HG03159 (cell line): ENCODE measurements at regions not wholly inside any gene's neighbourhood (a gene's known extent, or its start where the extent isn't known, plus 50 kb on each side); places are given as distances from the start of the nearest gene placed in this dataset.

Experiments used
- ATAC-seq: cut with Tn5 transposase; IDR thresholded peaks from one replicate; pipeline ENCODE4 v1.9.1; 2021; ENCODE audit warnings: mild to moderate bottlenecking, moderate library complexity; ENCODE audit not compliant: unreplicated experiment

DNA sequence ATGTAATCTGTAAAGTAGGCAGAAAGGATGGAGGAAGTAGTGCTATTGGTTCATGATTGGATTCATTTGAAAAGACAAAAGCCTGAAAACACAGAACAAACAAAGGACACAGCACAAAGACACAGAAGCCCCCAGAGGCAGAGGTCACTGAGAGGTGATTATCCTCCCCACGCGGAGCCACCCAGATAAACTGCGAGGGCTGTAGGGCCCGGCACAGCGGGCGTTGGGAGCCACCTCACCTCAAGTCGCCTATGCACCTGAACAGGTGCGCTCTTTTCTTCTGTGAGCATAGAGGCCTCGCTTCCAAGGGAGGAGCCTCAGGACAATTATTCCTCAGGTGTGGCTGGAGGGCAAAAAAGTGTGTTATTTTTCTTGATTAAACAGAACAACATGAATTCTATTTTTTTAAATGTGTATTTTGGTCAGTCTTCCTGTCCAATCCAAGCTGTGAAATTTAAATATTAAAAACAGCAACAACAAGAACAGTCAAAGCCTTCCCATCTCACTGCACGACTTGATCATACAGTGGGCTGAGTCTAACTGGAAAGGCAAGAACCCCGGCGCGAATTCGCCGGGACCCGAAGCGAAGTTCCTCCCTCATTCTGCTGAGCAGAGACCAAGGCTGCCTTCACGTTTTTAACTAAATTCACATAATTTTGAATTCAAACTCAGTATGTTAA, 205.3 kb downstream of the THBS2 start:
- no peak for ATAC-seq

DNA sequence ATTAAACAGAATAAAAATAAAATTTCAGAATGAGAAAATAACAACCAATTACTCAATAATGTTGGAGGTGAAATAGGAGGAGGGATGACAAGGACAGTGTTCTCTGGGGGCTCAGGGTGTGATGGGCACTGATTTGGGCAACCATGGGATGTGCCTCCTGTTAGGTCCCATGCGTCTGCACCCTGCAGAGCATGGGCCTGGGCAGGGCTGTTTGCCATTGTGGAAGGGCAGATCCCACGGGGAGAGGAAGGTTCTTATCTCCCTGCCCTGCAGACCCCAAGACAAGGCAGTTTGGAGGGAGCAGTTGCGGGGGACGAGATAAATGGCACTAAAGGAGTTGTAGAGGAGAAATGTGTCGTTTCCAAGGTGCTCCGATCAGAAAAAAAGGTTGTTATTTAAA, 206.3 kb downstream of the THBS2 start:
- ATAC-seq, result no peak

DNA sequence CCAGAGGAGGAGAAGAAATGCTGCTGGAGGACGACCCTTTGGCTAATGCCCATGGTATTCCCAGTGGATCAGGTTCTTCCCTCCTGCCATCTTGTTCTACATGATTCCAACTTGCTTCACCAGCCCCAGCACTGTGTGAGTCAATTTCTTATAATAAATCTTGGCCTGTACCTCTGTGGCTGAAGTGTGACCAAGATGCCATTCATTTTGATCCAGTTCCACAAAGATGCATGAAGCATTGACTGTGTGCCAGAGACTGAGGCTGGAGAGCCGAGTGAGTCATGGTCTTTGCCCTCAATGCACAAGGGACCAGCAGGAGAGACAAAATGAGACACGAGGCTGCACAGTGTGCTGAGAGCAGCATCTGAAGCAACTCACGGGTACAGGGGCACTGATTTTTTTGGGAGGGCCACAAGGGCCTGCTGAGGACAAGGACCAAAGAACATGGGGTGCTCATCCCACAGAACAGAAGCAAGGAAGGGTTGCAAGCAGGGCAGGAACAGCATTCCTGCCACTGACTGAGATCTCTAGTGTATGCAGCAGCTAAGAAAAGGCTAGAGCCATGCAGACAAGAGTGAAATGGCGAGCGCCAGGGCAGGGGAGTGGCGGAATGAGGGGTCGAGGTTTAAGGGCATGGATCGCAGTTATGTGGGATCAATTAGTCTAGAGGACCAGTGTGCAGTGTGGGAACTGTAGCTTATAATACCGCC, 207.0 kb downstream of the THBS2 start:
- no peak for ATAC-seq

DNA sequence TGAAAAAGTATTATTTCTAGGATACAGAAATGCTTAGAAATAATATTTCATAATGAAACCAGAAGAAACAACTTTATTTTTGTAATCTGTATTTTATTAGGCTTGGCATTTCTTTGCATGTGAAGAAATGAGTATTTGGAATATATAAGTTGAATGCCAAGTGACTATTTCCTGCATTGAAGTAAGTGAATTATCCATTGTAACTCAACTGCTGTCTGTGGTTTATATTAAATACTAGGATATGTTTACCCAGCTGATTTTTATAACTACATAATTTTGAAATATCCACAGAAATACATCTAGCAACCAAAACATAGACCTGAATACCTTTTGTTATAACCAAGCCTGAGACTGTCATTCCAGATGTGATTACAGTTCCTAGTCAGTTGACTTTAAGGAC, 207.6 kb downstream of the THBS2 start:
- ATAC-seq, result no peak

DNA sequence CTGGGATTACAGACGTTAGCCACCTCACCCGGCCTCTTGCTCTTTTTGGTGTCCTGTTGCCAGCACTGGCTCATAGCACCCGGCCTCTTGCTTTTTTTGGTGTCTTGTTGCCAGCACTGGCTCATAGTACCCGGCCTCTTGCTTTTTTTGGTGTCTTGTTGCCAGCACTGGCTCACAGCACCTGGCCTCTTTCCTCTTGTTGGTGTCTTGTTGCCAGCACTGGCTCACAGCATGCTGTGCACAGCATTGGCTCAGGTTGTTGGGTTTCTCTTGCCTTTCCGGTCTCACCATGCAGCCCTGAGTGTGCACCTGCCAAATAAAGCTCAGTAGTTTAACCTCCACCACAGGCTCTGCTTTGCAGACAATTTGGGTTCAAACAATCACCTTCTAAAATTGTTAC, 208.2 kb downstream of the THBS2 start:
- ATAC-seq, result no peak

DNA sequence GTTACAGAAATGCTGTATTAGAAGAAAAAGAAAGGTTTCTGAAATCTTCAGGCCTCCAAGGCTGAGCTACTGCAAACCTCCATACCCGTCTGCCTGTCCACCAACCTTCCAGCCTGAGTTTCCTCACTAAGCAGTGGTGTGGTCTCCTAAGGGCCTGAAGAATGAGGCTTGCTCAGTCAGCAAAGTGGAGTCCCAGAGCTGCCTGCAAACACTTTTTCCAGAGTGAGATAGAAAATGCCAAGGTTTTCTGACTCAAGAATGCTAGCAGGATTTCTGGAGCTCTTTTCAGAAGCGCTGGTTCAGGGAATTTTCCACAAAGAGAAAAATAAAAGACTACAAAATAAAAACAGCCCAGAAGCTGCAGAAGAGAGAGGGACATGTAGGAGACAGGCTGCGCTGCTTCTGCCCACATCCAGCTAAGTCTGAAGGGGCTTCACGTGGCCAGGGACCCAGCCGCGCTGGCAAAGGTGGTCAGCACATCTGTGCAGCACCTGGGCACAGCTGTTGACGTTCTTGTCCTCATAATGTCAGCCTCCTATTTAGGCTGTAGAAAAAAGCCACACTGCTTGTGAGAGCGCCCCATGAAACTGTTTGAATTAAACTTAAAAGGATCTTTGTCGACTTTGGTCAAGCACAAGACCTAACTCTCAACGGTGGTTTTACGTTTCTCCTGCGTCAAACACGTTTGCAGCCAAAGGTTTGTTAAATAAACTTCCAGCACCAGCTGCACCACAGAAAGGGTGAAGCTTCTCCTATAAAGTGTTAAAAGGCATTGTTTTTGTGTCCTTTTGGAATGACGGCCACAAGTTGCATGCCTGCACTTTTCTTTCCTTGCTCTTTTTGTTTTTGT, 209.0 kb downstream of the THBS2 start:
- no peak for ATAC-seq

- ATAC-seq, result no peak
Measured at GRCh38 chr6:169042061-169042460, 211.6 kb downstream of the THBS2 start.

GRCh38 chr6:169041078-169041477, 212.6 kb downstream of the THBS2 start:
- no peak for ATAC-seq

GRCh38 chr6:169038691-169039090, 215.0 kb downstream of the THBS2 start:
- ATAC-seq, result no peak

GRCh38 chr6:169035385-169036240, 218.0 kb downstream of the THBS2 start:
- ATAC-seq, result no peak

GRCh38 chr6:169034516-169035167, 219.0 kb downstream of the THBS2 start:
- ATAC-seq, result no peak

GRCh38 chr6:169029861-169030260, 223.8 kb downstream of the THBS2 start:
- ATAC-seq, result no peak

- ATAC-seq, result no peak
Measured at GRCh38 chr6:169028343-169028742, 225.3 kb downstream of the THBS2 start.

GRCh38 chr6:169026175-169026574, 227.5 kb downstream of the THBS2 start:
- no peak for ATAC-seq

DNA sequence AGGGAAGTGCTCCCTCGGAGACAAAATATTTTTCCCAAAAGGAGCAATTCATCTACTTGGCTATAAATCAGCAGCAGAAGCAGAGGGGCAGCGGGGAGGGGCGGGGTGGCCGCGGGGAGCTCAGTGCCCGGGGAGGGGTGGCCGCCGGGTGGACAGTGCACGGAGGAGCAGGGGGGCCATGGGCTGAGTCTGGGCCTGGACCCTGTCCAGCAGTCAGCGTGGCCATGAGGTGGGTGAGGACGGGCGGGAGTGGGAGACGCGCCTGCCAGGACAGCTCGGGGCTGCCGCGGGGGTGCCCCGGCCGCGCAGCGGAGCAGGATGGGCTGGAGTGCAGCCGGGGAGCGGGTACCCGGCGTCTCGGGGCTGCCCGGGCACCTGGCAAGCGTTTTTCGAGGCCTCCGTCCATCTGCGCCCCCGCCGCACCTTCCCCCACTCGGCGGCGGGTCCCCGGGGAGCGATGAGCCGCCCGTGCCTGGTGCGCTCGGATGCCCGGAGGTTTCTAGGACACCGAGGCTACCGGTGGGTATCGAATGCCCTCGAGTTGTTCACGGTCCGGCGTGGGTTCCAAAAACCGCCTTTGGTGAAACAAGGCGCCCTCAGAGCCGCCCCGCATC, 229.5 kb downstream of the THBS2 start:
- no peak for ATAC-seq

GRCh38 chr6:169023161-169023874, 230.3 kb downstream of the THBS2 start:
- no peak for ATAC-seq

DNA sequence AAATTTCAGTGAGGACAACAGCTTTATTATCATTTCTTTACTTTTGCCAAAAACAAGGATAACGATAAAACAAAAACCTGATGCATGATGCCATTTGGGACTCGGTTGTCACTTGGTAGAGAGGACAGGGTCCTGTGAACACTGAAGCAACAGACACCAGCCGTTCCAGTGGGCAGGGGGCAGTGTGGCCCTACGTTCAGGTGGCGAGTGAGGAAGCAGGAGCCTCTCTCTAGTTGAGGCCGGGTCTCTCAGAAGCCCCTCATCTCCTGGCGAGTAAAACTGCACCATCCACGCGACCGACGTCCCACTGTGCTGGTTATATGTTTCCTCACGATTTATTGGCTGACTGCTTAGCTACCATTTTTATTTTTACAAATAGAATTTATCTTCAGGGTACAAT, 231.6 kb downstream of the THBS2 start:
- no peak for ATAC-seq

- ATAC-seq, result no peak
Measured at GRCh38 chr6:169020821-169021220, 232.8 kb downstream of the THBS2 start.
